ENCODE measurements at regions not wholly inside any gene's neighbourhood (a gene's known extent, or its start where the extent isn't known, plus 50 kb on each side); places are given as distances from the start of the nearest gene placed in this dataset.

- Histone ChIP-seq H3K27ac (ENCODE audit: low read depth, low read length, poor library complexity, severe bottlenecking) (no peak overlapping the region), H3K27me3 (replicated peaks; ENCODE audit: insufficient read depth, low read depth, low read length, poor library complexity) (no peaks in the 10 kb centered on the region), H3K4me1 (ENCODE audit: insufficient read depth, low read length, poor library complexity, severe bottlenecking) (no peaks in the 10 kb centered on the region), H3K4me3 (ENCODE audit: low read depth, low read length, poor library complexity, severe bottlenecking) (no peak overlapping the region), H3K36me3 (ENCODE audit: insufficient read depth, low read length, poor library complexity, severe bottlenecking) (no peaks in the 10 kb centered on the region), H3K9me3 (ENCODE audit: low read depth, low read length, poor library complexity, severe bottlenecking) (peaks cover 24% of the 10 kb centered on the region)
- TF ChIP-seq EZH2 (IDR thresholded peaks at IDR 0.05; ENCODE audit: borderline replicate concordance, low read depth, low read length, poor library complexity, severe bottlenecking) (no peak), CTCF (conservative IDR thresholded peaks at IDR 0.05; ENCODE audit: low read depth, low read length) (no peak)
- no TSS peak for BruUV-seq (replicated peaks)
- no peak for DNase-seq (ENCODE audit: low spot score)
- ChIA-PET CTCF (no interaction called here), POLR2A (ENCODE audit: low non-redundant PET) (no interaction called here)
- intact Hi-C loops (cut with micrococcal nuclease; ENCODE audit: unreplicated experiment), result no loop called here
These were observed 684.4 kb upstream of the SALL3 start for GRCh38 chr18:78295262-78295661.

DNA sequence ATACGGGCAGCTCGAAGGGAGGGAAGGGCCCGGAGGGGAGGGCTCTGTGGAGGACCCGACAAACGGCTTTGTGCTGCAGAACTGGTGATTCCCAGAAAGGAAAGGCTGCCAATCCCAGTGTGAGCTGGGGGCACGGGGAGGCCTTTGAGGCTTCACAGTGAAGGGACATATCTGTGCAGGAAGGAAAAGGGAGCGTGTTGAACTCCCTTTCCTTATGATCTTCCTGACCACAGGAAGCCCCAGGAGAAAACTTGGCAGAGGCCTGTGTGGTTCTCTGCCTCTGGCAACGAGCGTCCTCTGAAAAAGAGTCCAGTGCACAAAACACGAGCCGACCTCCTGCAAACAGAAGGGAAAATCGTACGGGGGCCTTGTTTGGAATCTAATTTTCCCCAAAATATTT, 683.5 kb upstream of the SALL3 start:
- TF ChIP-seq CTCF (conservative IDR thresholded peaks at IDR 0.05; ENCODE audit: low read depth, low read length), result no peak
- no peak for TF ChIP-seq EZH2 (IDR thresholded peaks at IDR 0.05; ENCODE audit: borderline replicate concordance, low read depth, low read length, poor library complexity, severe bottlenecking)
- H3K4me3 ChIP-seq (ENCODE audit: low read depth, low read length, poor library complexity, severe bottlenecking), result no peak overlapping the region
- POLR2A ChIA-PET (ENCODE audit: low non-redundant PET), result no interaction called here
- H3K36me3 ChIP-seq (ENCODE audit: insufficient read depth, low read length, poor library complexity, severe bottlenecking), result no peaks in the 10 kb centered on the region
- intact Hi-C loops (cut with micrococcal nuclease; ENCODE audit: unreplicated experiment), result no loop called here
- H3K27ac ChIP-seq (ENCODE audit: low read depth, low read length, poor library complexity, severe bottlenecking), result no peak overlapping the region
- CTCF ChIA-PET, result no interaction called here
- no peaks in the 10 kb centered on the region for H3K27me3 ChIP-seq (replicated peaks; ENCODE audit: insufficient read depth, low read depth, low read length, poor library complexity)
- BruUV-seq (replicated peaks), result no TSS peak
- peaks cover 24% of the 10 kb centered on the region for H3K9me3 ChIP-seq (ENCODE audit: low read depth, low read length, poor library complexity, severe bottlenecking)
- no peaks in the 10 kb centered on the region for H3K4me1 ChIP-seq (ENCODE audit: insufficient read depth, low read length, poor library complexity, severe bottlenecking)
- no peak for DNase-seq (ENCODE audit: low spot score)

DNA sequence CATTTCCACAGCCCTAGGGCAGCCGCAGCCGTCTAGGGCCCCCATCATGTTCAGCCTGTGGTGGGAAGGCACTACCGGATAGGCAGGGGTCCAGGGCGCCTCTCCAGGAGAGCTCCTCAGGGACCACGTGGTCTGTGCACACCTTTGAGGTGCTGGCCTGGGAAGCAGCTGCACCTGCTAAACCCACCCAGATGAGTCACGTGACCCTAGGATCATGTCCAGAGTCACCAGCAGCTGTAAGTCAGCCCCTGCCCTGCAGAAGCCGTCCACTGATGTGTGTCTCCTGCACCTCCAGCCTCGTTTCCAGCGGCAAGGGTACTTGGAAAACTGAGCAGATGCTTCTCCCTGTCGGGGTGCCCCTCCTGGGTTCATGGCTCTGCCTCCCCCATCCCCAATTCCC, 682.6 kb upstream of the SALL3 start:
- Histone ChIP-seq H3K4me3 (ENCODE audit: low read depth, low read length, poor library complexity, severe bottlenecking) (no peak overlapping the region), H3K9me3 (ENCODE audit: low read depth, low read length, poor library complexity, severe bottlenecking) (peaks cover 23% of the 10 kb centered on the region), H3K27ac (ENCODE audit: low read depth, low read length, poor library complexity, severe bottlenecking) (no peak overlapping the region), H3K36me3 (ENCODE audit: insufficient read depth, low read length, poor library complexity, severe bottlenecking) (no peaks in the 10 kb centered on the region), H3K27me3 (replicated peaks; ENCODE audit: insufficient read depth, low read depth, low read length, poor library complexity) (no peaks in the 10 kb centered on the region), H3K4me1 (ENCODE audit: insufficient read depth, low read length, poor library complexity, severe bottlenecking) (no peaks in the 10 kb centered on the region)
- DNase-seq (ENCODE audit: low spot score), result no peak
- intact Hi-C loops (cut with micrococcal nuclease; ENCODE audit: unreplicated experiment), result no loop called here
- TF ChIP-seq CTCF (conservative IDR thresholded peaks at IDR 0.05; ENCODE audit: low read depth, low read length) (no peak), EZH2 (IDR thresholded peaks at IDR 0.05; ENCODE audit: borderline replicate concordance, low read depth, low read length, poor library complexity, severe bottlenecking) (no peak)
- no TSS peak for BruUV-seq (replicated peaks)
- ChIA-PET CTCF (no interaction called here), POLR2A (ENCODE audit: low non-redundant PET) (no interaction called here)
